HG03354 (cell line): ENCODE measurements at regions not wholly inside any gene's neighbourhood (a gene's known extent, or its start where the extent isn't known, plus 50 kb on each side); places are given as distances from the start of the nearest gene placed in this dataset.
A peak's percentile ranks its signal among the peaks of the same experiment; 100 is the strongest.
"Not testable (repeated sequence)": the region's sequence is repeated elsewhere in the genome, so short reads cannot be mapped to it uniquely, and the experiment has no call there.

ENCODE experiments used
- ATAC-seq: cut with Tn5 transposase; IDR thresholded peaks from one replicate; pipeline ENCODE4 v1.9.1; 2021; ENCODE audit warnings: mild to moderate bottlenecking; ENCODE audit not compliant: unreplicated experiment, poor library complexity, severe bottlenecking

DNA sequence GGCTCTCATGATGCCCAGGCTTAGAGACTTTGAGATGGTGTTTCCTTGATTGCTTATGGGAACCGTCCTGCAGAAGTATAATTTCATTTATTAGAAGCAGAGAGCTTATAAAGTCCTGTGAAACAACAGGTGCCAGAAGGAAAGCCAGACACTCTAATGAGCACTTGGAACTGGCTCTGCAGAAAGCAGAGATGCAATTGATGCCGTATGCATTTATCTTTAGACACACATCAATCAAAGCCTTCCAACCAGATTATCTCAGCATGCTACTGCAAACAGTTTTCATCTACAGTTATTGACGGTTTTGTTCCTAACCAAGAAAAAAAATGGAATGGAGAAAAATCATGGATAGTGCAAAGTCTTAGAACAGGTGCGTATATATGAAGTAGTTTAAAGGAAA, 371.7 kb upstream of the PRKCQ start:
- ATAC-seq: no peak

DNA sequence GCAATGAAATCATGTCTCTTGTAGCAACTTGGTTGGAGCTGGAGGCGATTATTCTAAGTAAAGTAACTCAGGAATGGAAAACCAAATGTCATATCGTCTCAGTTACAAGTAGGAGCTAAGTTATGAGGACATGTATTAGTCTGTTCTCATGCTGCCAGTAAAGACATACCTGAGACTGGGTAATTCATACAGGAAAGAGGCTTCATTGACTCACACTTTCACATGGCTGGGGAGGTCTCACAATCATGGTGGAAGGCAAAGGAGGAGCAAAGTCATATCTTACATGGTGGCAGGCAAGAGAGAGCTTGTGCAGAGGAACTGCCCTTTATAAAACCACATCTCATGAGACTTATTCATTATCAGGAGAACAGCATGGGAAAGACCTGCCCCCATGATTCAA, 370.1 kb upstream of the PRKCQ start:
- no peak for ATAC-seq

- ATAC-seq: no peak
Measured at GRCh38 chr10:6944436-6944835, 364.4 kb upstream of the PRKCQ start.

DNA sequence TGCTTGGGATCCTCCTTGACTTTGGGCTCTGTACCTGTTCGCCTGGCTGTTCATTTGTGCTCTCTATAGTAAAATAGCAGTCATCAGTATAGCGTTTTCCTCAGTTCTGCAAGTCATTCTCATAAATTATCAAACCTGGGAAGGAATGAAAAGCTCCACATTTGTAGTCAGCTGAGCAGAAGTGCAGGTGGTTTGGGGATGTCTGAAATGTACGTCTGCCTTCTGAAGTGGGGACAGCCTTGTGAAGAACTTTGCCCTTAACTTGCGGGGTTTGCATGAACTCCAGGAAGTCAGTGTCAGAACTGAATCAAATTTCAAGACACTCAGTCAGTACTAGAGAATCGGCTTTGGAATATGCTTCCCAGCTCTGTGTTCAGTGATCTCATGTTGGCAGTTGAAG, 358.3 kb upstream of the PRKCQ start:
- ATAC-seq: no peak

DNA sequence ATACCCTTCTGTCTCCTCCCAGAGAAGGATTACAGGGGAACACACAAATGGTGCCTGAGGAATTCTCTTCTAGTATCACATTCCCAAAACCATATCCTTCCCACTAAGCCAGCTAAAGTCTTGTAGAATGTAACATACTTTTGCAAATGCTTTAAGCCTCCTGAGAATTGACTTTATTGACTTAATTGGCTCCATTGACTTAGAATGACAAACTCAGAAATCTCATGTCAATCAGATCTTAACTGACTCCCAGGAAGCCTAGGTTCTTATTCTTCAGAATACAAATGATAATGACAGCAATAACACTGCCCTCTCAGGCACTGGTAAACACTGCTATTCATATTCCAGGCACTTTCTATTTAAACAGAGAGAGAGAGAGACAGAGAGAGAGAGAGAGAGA, 356.9 kb upstream of the PRKCQ start:
- no peak for ATAC-seq

DNA sequence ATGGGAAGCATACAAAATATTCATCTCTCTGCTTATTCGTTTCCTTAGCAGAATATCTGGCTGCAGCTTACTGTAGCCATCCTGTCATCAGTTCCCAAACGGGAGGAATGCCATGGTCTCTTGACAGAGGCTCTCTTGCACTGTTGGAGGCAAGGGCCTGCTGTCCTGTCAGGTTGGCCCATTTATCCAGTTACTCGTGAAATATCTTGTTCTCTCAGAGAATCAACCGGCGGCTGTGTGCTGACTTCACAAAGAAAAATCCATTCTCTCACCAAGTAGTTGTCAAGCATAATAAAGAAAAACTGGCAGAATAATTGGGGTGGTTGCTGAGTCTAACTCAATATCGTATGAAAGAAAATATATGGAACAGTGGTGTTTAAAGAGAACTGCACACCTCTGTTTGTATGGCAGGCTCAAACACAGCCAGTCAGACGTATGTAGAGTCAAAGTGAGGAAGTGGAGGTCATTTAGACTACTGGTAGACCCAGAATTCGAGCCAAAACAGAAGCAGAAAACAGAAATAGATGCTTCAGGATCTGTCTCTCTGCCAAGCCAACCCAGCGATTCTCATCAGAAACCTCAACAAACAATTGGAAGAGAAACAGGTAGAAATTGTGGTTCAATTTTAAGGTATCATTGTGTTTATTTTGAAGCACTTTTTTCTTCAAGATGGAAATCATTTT, 349.2 kb upstream of the PRKCQ start:
- ATAC-seq: no peak

GRCh38 chr10:6928586-6928985, 348.5 kb upstream of the PRKCQ start:
- ATAC-seq: no peak

- ATAC-seq: no peak
Measured at GRCh38 chr10:6926971-6927370, 346.9 kb upstream of the PRKCQ start.

DNA sequence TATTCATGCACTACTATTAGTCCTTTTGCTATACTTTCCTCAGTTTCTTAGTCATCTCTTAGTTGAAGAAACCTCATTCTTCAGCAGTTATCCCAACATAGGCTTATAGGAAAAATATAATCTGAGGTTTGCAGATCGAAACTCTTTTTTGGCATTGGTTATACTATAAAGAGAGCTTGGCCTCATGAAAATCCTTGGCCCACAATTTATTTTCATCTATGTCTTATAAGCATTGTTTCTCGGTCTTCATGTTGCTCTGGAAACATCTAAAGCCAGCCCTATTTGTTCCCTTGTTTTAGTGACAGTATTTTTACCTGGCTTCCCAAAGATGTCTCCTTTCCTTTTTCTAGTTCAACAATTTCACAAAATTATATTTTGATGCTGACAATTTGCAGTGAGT, 345.1 kb upstream of the PRKCQ start:
- no peak for ATAC-seq

GRCh38 chr10:6924166-6924565, 344.1 kb upstream of the PRKCQ start:
- ATAC-seq: no peak

DNA sequence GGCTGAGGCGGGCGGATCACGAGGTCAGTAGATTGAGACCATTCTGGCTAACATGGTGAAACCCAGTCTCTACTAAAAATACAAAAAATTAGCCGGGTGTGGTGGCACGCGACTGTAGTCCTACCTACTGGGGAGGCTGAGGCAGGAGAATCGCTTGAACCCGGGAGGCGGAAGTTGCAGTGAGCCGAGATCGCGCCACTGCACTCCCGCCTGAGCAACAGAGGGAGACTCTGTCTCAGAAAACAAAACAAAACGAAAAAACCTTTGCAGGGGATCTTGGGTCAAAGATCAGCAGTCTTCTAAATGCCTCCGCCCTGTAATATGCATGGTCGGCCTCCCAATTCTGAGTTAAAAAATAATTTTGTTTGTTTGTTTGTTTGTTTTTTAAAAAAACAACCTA, 340.9 kb upstream of the PRKCQ start:
- not testable (repeated sequence) for ATAC-seq

GRCh38 chr10:6920072-6921019, 340.3 kb upstream of the PRKCQ start:
- peak; percentile 96 for ATAC-seq

GRCh38 chr10:6919077-6919476, 339.0 kb upstream of the PRKCQ start:
- no peak for ATAC-seq

GRCh38 chr10:6918305-6918704, 338.2 kb upstream of the PRKCQ start:
- ATAC-seq: no peak

DNA sequence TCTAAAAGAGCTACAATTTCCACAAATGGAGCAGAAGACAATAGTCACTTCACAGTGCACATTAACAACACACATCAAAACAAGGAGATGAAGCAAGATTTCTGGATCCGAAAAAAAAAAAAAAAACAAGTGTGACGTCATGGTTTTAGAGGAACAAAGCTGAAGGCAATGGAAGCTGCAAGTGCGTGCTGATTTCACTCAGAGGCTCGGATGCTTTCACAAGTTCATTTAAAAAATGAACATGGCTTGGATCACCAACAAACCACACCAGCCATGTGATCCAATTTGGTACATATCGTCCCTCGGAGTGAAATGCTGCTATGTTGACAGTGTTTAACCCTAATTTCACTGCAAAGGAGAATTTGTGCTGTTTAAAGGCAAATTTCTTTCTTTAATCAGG, 337.0 kb upstream of the PRKCQ start:
- ATAC-seq: no peak

GRCh38 chr10:6916601-6917000, 336.5 kb upstream of the PRKCQ start:
- ATAC-seq: peak; percentile 61

DNA sequence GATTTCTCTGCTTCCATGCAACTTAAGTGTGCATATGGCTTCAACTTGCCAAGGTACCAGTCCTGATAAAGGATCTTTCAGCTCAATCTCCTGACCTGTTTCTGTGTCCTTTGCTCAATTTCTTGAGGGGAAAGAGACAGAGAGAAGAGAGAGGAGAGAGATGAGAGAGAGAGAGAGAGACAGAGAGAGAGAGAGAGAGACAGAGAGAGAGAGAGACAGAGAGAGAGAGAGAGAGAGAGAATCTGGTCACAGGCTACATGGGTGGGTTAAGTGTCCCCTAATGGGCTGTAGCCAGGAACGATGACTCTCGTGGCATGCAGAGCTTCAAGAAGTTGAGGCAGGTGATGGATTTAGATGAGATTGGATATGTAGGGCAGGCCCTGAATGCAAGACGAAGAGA, 335.2 kb upstream of the PRKCQ start:
- ATAC-seq: no peak

GRCh38 chr10:6912929-6913328, 332.9 kb upstream of the PRKCQ start:
- ATAC-seq: no peak

- ATAC-seq: no peak
Measured at GRCh38 chr10:6912424-6912823, 332.3 kb upstream of the PRKCQ start.

- ATAC-seq: no peak
Measured at GRCh38 chr10:6912021-6912420, 331.9 kb upstream of the PRKCQ start.

GRCh38 chr10:6909905-6910560, 330.0 kb upstream of the PRKCQ start:
- ATAC-seq: no peak
